SK-MEL-5 (cell line): ENCODE measurements at regions not wholly inside any gene's neighbourhood (a gene's known extent, or its start where the extent isn't known, plus 50 kb on each side); places are given as distances from the start of the nearest gene placed in this dataset.
A peak's percentile ranks its signal among the peaks of the same experiment; 100 is the strongest.

ENCODE experiments used
- DNase-seq: peaks from one replicate; pipeline ENCODE4 v3.0.0-alpha.2; 2016; ENCODE audit warnings: low read depth, low spot score
- in situ Hi-C: cut with HindIII; loops from 2 replicates; pipeline ENCODE4 v1.10.0; 2016; ENCODE audit warnings: low sequenced_read_pairs, high pct_unique_total_duplicates, low pct_unique_long_range_greater_than_20kb

GRCh38 chr16:48905632-48906505 lies 295.9 kb upstream of the N4BP1 start:
- in situ Hi-C loops = no loop called here
- no peak for DNase-seq

GRCh38 chr16:48904333-48904732 lies 294.4 kb upstream of the N4BP1 start:
- in situ Hi-C loops = no loop called here
- no peak for DNase-seq

- no peak for DNase-seq
- in situ Hi-C loops = no loop called here
Observed at GRCh38 chr16:48903039-48903438, 293.1 kb upstream of the N4BP1 start.

- in situ Hi-C loops = no loop called here
Observed at GRCh38 chr16:48901712-48902374, 291.9 kb upstream of the N4BP1 start.

GRCh38 chr16:48899500-48899899 lies 289.5 kb upstream of the N4BP1 start:
- DNase-seq = no peak
- in situ Hi-C loops = no loop called here

More at GRCh38 chr16:48901712-48902374, 291.9 kb upstream of the N4BP1 start:
- DNase-seq = no peak

- no peak for DNase-seq
- in situ Hi-C loops = no loop called here
Observed at GRCh38 chr16:48897698-48898205, 287.8 kb upstream of the N4BP1 start.

GRCh38 chr16:48895142-48895541 lies 285.2 kb upstream of the N4BP1 start:
- in situ Hi-C loops = no loop called here
- no peak for DNase-seq

- in situ Hi-C loops = no loop called here
- peak; percentile 26 for DNase-seq
Observed at GRCh38 chr16:48892893-48893292, 282.9 kb upstream of the N4BP1 start.

- DNase-seq = no peak
- in situ Hi-C loops = no loop called here
Observed at GRCh38 chr16:48887646-48888210, 277.7 kb upstream of the N4BP1 start.

- in situ Hi-C loops = no loop called here
- DNase-seq = no peak
Observed at GRCh38 chr16:48885471-48885870, 275.5 kb upstream of the N4BP1 start.

GRCh38 chr16:48881272-48881671 lies 271.3 kb upstream of the N4BP1 start:
- in situ Hi-C loops = no loop called here
- no peak for DNase-seq

- in situ Hi-C loops = no loop called here
- DNase-seq = no peak
Observed at GRCh38 chr16:48879223-48880122, 269.5 kb upstream of the N4BP1 start.

GRCh38 chr16:48877946-48878345 lies 268.0 kb upstream of the N4BP1 start:
- in situ Hi-C loops = no loop called here

GRCh38 chr16:48870141-48870540 lies 260.2 kb upstream of the N4BP1 start:
- in situ Hi-C loops = no loop called here
- no peak for DNase-seq

More at GRCh38 chr16:48877946-48878345, 268.0 kb upstream of the N4BP1 start:
- no peak for DNase-seq

- in situ Hi-C loops = no loop called here
- no peak for DNase-seq
Observed at GRCh38 chr16:48865520-48865919, 255.5 kb upstream of the N4BP1 start.

GRCh38 chr16:48864055-48864454 lies 254.1 kb upstream of the N4BP1 start:
- in situ Hi-C loops = no loop called here
- no peak for DNase-seq

- in situ Hi-C loops = no loop called here
- peak; percentile 50 for DNase-seq
Observed at GRCh38 chr16:48862087-48862532, 252.1 kb upstream of the N4BP1 start.
